ENCODE measurements at regions not wholly inside any gene's neighbourhood (a gene's known extent, or its start where the extent isn't known, plus 50 kb on each side); places are given as distances from the start of the nearest gene placed in this dataset.

- H3K36me3 ChIP-seq (ENCODE audit: control insufficient read depth in 2 of 3, insufficient read depth in 3 of 3, low read length in 3 of 3) = no peaks in the 10 kb centered on the region
- intact Hi-C loops (cut with DNase I) = no loop called here
- H3K9ac ChIP-seq (ENCODE audit: low read length in 3 of 3) = no peak overlapping the region
- no peaks in the 10 kb centered on the region for H3K27me3 ChIP-seq (ENCODE audit: control insufficient read depth, insufficient read depth, low read length)
- FAIRE-seq (no peak), DNase-seq (no peak)
- no peak for TF ChIP-seq CTCF (IDR thresholded peaks at IDR 0.05; ENCODE audit: borderline replicate concordance, extremely low read depth, insufficient read depth)
- no peaks in the 10 kb centered on the region for H3K4me1 ChIP-seq (ENCODE audit: control insufficient read depth in 2 of 3, insufficient read depth in 2 of 3, low read depth in 1 of 3, low read length in 3 of 3)
- no peak overlapping the region for H3K27ac ChIP-seq (ENCODE audit: low read depth in 2 of 2, low read length in 2 of 2)
- no peaks in the 10 kb centered on the region for H3K9me3 ChIP-seq (ENCODE audit: control insufficient read depth in 2 of 3, insufficient read depth in 1 of 3, low read length in 3 of 3)
- H3K4me3 ChIP-seq (ENCODE audit: low read length in 3 of 3) = no peak overlapping the region
These were observed 335.8 kb downstream of the SLITRK1 start for GRCh38 chr13:83546476-83546875.

GRCh38 chr13:83538636-83539035, 343.6 kb downstream of the SLITRK1 start:
- Histone ChIP-seq H3K4me3 (ENCODE audit: low read length in 3 of 3) (no peak overlapping the region), H3K36me3 (ENCODE audit: control insufficient read depth in 2 of 3, insufficient read depth in 3 of 3, low read length in 3 of 3) (no peaks in the 10 kb centered on the region), H3K27me3 (ENCODE audit: control insufficient read depth, insufficient read depth, low read length) (no peaks in the 10 kb centered on the region), H3K4me1 (ENCODE audit: control insufficient read depth in 2 of 3, insufficient read depth in 2 of 3, low read depth in 1 of 3, low read length in 3 of 3) (no peaks in the 10 kb centered on the region), H3K27ac (ENCODE audit: low read depth in 2 of 2, low read length in 2 of 2) (no peak overlapping the region), H3K9me3 (ENCODE audit: control insufficient read depth in 2 of 3, insufficient read depth in 1 of 3, low read length in 3 of 3) (peaks cover 0 to 7% (median 0%) of the 10 kb centered on the region in 3 donors), H3K9ac (ENCODE audit: low read length in 3 of 3) (no peak overlapping the region)
- intact Hi-C loops (cut with DNase I) = no loop called here
- no peak for TF ChIP-seq CTCF (IDR thresholded peaks at IDR 0.05; ENCODE audit: borderline replicate concordance, extremely low read depth, insufficient read depth)
- DNase-seq (no peak), FAIRE-seq (no peak)

GRCh38 chr13:83536941-83537340, 345.3 kb downstream of the SLITRK1 start:
- intact Hi-C loops (cut with DNase I) = no loop called here

More at GRCh38 chr13:83536941-83537340, 345.3 kb downstream of the SLITRK1 start:
- Histone ChIP-seq H3K9ac (ENCODE audit: low read length in 3 of 3) (no peak overlapping the region), H3K27ac (ENCODE audit: low read depth in 2 of 2, low read length in 2 of 2) (no peak overlapping the region), H3K36me3 (ENCODE audit: control insufficient read depth in 2 of 3, insufficient read depth in 3 of 3, low read length in 3 of 3) (no peaks in the 10 kb centered on the region), H3K9me3 (ENCODE audit: control insufficient read depth in 2 of 3, insufficient read depth in 1 of 3, low read length in 3 of 3) (peaks cover 0 to 7% (median 0%) of the 10 kb centered on the region in 3 donors), H3K4me1 (ENCODE audit: control insufficient read depth in 2 of 3, insufficient read depth in 2 of 3, low read depth in 1 of 3, low read length in 3 of 3) (no peaks in the 10 kb centered on the region), H3K27me3 (ENCODE audit: control insufficient read depth, insufficient read depth, low read length) (no peaks in the 10 kb centered on the region), H3K4me3 (ENCODE audit: low read length in 3 of 3) (no peak overlapping the region)
- DNase-seq = no peak
- no peak for FAIRE-seq
- TF ChIP-seq CTCF (IDR thresholded peaks at IDR 0.05; ENCODE audit: borderline replicate concordance, extremely low read depth, insufficient read depth) = no peak
